MG63 (cell line): ENCODE measurements at regions not wholly inside any gene's neighbourhood (a gene's known extent, or its start where the extent isn't known, plus 50 kb on each side); places are given as distances from the start of the nearest gene placed in this dataset.

Source experiments
- DNase-seq: peaks from one replicate; pipeline ENCODE4 v3.0.0-alpha.2; 2020
- H3K27me3 ChIP-seq: fragments of 250-450 bp; sonication (Bioruptor Pico); 2 replicates; pipeline ENCODE4 v1.5.1; 2020; ENCODE audit warnings: mild to moderate bottlenecking, moderate library complexity
- H3K36me3 ChIP-seq: fragments of 250-450 bp; sonication (Bioruptor Pico); 2 replicates; pipeline ENCODE4 v1.5.1; 2020; ENCODE audit warnings: mild to moderate bottlenecking, moderate library complexity
- H3K4me3 ChIP-seq: fragments of 250-450 bp; sonication (Bioruptor Pico); 2 replicates; pipeline ENCODE4 v1.5.1; 2020; ENCODE audit warnings: mild to moderate bottlenecking, moderate library complexity
- H3K9me3 ChIP-seq: fragments of 250-450 bp; sonication (Bioruptor Pico); 2 replicates; pipeline ENCODE4 v1.5.1; 2020; ENCODE audit warnings: mild to moderate bottlenecking, moderate library complexity

DNA sequence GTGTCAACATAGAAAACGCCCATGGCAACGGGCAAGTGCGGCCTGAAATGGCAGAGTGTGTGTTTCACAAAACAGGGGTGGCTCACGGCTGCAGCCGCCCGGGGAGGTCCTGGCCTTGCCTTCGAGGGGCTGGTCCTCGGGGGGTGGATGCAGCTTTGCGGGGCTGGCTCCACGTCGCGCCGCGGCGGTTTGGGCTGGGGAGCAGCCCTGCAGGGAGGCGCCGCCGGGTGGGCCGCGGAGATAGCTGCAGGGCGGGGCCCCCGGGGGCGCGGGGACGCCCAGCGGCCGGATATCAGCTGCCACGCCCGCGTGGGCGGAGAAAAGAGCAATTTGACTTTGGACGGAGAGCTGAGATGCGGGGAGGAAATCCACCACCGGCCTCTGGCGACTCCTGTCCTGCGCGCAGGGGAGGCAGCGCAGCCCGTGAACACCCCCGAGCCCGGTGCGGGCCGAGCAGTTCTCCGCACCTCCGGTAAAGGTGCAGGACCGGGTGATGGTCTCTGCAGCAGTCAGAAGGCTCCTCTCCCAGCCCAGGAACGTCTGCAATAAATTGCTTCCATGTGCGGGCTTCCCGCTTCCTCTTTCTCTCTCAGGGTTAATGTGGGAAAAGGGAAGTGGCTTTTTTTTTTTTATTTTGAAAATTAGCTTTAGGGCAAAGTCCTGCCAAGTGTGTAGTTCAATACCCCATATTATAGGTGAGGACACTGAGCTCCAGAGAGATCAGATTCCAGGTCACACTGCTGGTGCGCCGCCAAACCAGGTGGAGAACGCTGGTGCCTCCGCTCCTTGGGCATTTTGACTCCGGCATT is 110.5 kb downstream of the ARF6 start:
- Histone ChIP-seq H3K27me3 (no peaks in the 10 kb centered on the region), H3K4me3 (peak overlapping the region; percentile 39), H3K36me3 (no peaks in the 10 kb centered on the region), H3K9me3 (no peaks in the 10 kb centered on the region)
- peak; percentile 78 for DNase-seq

DNA sequence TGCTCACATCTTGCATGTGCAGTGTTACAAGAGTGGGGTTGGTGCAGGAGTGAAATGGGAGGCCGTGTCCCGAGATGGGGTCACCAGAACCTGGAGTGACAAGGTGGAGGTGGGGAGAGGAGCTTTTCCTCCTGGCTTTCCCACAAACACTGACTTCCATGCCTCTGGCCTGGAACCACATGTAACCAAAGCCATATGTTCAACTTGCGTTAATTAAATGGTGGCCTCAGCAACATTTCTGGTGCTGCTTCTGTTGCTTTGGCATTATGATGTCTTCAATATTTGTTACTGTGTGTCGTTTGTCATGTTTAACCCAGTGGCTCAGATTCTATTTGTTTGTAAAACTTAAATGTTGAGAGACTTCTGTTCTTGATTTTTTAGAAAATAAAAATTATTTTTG is 110.2 kb downstream of the VCPKMT start:
- H3K36me3 ChIP-seq: no peaks in the 10 kb centered on the region
- DNase-seq: no peak
- H3K27me3 ChIP-seq: no peaks in the 10 kb centered on the region
- no peak overlapping the region for H3K4me3 ChIP-seq
- H3K9me3 ChIP-seq: no peaks in the 10 kb centered on the region

DNA sequence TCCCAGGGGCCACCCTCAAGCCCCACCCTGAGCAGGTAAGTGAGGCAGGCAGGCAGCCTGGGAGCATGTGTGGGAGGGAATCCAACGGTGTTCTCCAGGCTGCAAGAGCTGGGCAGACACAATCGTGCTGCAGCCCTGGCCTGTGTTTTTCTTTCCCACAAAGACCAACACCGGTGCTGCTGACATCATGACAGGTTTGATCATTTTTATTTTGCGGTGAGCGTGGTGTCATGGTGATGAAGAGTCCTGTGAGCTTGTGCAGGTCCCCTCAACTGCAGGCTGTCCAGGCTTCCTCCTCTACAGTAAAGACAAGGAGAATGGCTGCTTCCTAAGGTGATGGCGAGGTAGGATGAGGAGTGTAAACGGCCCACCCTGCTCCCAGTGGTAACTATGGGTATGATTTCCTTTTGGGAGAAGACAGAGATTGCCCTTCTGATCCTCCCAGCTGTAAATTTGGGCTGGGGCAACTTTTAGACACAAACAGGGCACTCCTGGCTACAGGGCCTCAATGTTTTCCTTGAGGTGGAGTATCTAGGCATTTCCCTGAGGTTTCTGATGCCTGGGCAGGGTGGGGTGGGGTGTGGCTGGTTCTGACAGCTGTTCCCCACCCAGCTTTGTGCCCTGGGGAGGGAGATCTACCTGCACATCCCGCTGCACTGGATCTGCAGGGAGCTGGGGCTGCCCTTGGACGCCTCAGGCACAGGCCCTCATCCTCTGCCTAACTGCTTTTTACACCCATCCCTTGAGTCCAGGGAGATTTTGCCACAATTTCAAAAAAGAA is 109.1 kb downstream of the VCPKMT start:
- Histone ChIP-seq H3K4me3 (no peak overlapping the region), H3K9me3 (no peaks in the 10 kb centered on the region), H3K36me3 (no peaks in the 10 kb centered on the region), H3K27me3 (no peaks in the 10 kb centered on the region)
- DNase-seq: no peak

DNA sequence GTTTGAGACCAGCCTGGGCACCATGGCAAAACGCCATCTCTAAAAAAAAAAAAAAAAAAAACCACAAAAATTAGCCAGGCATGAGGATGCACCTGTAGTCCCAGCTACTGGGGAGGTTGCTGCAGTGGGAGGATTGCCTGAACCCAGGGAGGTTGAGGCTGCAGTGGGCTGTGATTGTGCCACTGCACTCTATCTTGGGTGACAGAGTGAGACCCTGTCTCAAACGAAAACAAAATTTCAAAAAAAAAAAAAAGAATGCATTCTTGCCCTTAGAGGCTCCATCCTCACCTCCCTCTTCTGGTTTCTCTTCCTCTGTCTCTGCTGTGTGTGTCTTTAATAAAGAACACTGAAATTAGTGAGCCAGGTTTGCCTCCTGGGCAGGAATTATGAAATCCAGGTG is 107.8 kb downstream of the VCPKMT start:
- Histone ChIP-seq H3K9me3 (no peaks in the 10 kb centered on the region), H3K27me3 (no peaks in the 10 kb centered on the region), H3K4me3 (no peak overlapping the region), H3K36me3 (no peaks in the 10 kb centered on the region)
- DNase-seq: no peak

DNA sequence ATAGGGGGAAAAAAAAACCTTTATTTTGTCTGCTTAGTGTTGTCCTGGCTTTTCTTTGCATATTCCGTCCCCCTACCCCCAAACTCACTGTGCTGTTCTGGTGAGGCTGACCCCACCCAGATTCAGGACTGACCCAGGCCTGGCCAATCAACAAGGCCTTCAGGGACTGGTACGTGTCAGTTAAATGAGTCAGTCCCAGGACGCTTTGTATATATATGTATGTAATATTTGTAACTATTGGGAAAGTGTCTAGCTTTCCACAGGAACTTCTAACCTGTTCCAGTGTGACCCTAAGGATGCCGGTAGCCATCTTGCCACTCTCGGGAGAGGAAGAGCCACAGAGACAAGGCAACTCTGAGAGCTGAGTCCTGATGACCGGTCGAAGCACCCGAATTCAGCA is 107.4 kb downstream of the VCPKMT start:
- Histone ChIP-seq H3K9me3 (no peaks in the 10 kb centered on the region), H3K27me3 (no peaks in the 10 kb centered on the region), H3K4me3 (no peak overlapping the region), H3K36me3 (no peaks in the 10 kb centered on the region)
- DNase-seq: no peak

DNA sequence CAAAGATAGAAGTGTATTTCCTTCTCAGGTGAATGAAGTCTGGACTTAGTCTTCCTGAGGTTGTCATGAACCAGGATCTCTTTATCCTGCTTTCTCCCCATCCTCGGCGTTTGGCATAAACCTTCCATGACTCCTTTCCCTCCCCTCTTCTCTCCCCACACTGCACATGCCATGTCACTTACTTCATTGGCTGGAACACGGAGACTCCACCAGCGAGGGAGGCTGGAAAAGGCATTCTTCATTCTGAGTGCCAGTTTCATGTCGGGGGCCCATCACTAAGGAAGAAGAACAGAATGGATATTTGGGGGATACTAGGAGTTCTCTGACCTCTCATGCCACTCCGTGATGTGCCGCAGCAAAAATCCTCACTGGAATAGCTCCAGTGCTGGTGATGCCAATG is 105.6 kb downstream of the VCPKMT start:
- no peaks in the 10 kb centered on the region for H3K36me3 ChIP-seq
- H3K27me3 ChIP-seq: no peaks in the 10 kb centered on the region
- H3K9me3 ChIP-seq: no peaks in the 10 kb centered on the region
- H3K4me3 ChIP-seq: no peak overlapping the region
- DNase-seq: no peak

DNA sequence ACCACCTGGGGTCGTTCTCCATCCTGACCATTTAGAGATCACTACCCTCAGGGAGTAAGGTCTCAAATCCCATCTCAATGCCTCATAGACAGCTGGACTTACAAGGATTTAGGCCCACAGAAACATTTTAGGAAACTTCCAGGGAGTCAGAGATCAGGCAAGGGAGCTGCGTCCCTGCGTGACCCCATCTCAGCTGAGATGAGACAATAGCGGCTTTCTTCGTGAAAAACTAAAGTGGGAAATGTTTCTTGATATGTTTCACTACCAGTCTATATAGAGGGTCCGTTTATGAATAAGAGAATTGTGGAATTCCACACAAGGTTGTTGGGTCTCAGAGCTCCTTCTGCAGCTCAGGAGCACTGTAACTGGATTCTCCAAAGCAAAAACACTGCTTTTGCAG is 105.1 kb downstream of the VCPKMT start:
- H3K4me3 ChIP-seq: no peak overlapping the region
- no peaks in the 10 kb centered on the region for H3K27me3 ChIP-seq
- DNase-seq: no peak
- H3K36me3 ChIP-seq: no peaks in the 10 kb centered on the region
- no peaks in the 10 kb centered on the region for H3K9me3 ChIP-seq

DNA sequence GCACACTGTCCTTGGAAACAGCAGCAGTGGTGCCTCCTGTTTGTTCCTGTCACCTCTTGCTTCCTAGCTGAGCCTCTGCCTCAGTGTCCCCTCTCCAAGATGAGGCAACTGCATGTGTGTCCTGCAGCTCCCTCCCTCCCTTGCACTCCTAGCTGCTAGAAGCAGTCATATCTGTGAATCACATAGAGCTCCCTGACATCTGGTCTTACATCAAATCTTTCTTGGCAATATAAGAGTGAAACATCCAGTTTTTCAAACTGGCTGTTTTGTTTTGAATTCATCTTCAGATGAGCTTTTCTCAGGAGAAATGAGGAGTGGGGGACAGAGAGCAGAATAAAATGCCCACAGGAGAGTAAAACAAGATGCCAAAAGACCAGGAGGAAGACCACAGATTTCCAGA is 103.7 kb downstream of the VCPKMT start:
- H3K36me3 ChIP-seq: no peaks in the 10 kb centered on the region
- DNase-seq: no peak
- no peaks in the 10 kb centered on the region for H3K27me3 ChIP-seq
- H3K9me3 ChIP-seq: no peaks in the 10 kb centered on the region
- H3K4me3 ChIP-seq: no peak overlapping the region

DNA sequence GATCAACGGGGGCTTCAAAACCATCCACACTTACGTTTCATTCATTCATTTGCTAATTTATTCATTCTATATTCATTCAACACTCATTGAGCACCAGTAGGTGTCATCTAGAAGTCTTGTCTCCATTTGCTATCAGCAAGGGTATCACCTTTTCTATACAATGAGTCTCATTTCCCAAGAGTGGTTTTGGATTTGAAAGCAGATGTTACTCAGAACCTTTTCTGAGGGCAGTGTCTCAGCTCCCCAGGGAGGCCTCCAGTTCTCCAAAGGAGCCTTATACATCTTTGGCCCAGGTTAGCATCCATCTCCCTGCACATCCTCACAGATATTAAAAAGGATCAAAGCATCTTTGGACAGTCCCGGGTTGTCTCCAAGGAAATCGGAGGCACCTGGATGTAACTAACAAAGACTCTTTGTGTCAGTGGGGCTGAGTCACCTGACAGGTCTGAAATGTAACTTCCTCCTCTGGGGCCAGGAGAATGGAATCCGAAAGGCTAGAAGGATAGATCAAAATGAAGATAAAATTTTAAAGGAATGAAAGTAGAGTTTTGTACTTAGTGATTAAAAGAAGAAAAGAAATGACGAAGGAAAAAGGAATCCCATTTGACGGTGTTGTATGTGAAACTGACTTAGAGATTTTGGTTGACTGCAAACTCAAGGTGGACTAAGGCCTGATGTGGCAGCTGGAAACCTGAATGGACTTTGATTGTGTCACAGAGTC is 103.0 kb downstream of the VCPKMT start:
- DNase-seq: no peak
- H3K4me3 ChIP-seq: no peak overlapping the region
- no peaks in the 10 kb centered on the region for H3K36me3 ChIP-seq

DNA sequence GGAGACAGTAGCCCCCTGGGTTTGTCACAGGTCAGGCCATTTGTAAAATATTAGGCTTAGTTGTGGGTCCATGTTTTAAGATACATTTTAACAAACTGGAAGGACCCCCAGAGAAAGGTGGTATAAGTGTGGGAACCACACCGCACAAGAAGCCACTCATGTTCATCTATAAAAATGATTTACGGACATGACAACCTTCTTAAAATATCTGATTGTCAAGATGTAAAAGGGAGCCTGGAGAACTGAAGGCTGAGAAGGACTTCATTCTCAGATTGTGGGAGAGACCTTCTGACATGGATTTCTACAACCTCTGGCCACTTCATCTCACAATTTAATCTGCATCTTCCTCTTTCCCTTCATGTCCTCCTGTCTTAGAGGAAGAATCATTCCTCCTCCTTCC is 102.4 kb downstream of the VCPKMT start:
- no peak overlapping the region for H3K4me3 ChIP-seq
- H3K27me3 ChIP-seq: no peaks in the 10 kb centered on the region
- no peak for DNase-seq
- H3K36me3 ChIP-seq: no peaks in the 10 kb centered on the region
- H3K9me3 ChIP-seq: no peaks in the 10 kb centered on the region

More for the DNA sequence above, 103.0 kb downstream of the VCPKMT start:
- H3K27me3 ChIP-seq: no peaks in the 10 kb centered on the region
- H3K9me3 ChIP-seq: no peaks in the 10 kb centered on the region

DNA sequence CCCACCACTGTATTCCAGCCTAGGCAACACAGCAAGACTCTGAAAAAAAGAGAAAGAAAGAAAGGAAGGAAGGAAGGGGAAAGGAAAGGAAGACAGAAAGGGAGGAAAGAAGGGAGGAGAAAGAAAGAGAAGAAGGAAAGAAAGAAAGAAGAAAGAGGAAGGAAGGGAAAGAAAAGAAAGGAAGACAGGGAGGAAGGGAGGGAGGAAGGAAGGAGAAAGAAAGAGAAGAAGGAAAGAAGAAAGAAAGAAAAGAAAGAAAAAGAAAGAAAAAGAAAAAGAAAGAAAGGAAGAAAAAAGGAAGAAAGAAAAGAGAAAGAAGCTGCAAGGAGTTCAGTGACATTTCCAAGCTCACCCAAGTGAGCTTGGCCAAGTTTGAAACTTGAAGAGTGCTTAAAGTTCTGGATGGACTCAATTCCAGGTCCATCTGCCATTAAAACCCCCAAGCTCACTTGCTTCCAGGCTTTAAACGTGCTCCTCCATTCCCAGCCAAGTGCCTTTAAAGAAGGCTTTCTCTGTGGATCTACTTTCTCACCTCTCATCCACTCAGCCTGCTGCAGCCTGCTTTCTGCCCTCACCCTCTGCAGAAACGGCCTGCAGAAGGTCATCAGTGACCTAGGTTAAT is 101.5 kb downstream of the VCPKMT start:
- no peaks in the 10 kb centered on the region for H3K9me3 ChIP-seq
- no peaks in the 10 kb centered on the region for H3K36me3 ChIP-seq
- DNase-seq: no peak
- H3K4me3 ChIP-seq: no peak overlapping the region
- H3K27me3 ChIP-seq: no peaks in the 10 kb centered on the region

DNA sequence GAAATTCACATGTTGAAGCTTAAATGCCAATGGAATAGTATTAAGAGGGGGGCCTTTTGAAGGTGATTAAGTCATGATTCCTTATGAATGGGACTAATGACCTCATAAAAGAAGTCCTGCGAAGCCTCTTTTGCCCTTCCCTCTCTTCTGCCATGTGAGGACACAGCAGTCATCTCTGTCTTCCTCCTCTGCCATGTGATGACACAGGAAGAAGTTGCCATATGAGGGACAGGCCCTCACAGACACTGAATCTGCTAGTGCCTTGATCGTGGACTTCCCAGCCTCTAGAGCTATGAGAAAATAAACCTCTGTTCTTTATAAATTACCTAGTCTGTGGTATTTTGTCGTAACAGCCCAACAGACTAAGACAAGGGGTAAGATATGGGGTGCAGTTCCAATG is 100.7 kb downstream of the VCPKMT start:
- H3K27me3 ChIP-seq: no peaks in the 10 kb centered on the region
- DNase-seq: no peak
- H3K36me3 ChIP-seq: no peaks in the 10 kb centered on the region
- H3K9me3 ChIP-seq: no peaks in the 10 kb centered on the region
- no peak overlapping the region for H3K4me3 ChIP-seq

DNA sequence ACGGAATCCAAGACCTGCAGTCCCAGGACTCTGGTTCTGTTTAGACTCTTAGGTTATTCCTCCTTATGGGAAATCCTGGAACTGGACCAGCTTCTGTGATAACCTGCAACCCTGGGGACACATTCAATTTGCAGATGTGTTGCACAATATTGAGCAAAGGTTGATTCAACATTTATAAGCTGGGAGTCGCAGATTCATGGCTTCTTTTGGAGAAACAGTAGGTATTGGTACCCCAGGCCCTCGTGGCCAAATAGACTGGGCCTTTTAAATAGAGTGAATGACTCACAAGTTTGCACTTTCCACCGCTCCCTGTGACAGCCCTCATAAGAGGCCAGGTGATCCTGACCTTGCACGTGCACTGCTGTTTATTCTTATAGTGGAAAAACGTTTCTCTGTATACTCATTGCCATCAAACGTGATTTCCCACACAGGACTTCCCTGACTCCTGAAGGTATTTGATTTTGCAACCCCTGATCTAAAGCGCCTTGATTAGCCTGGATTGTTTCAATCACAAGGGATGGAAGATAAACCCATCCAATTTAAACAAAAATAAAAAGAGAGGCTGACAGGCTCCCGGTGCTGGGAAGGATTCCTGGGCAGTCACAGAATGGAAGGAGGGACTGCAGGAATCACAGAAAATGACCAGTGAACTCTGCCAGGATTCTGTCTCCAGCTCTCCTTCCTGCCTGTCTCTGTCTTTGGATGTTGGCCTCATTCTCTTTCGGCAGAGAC is 98.0 kb downstream of the VCPKMT start:
- H3K4me3 ChIP-seq: no peak overlapping the region
- DNase-seq: no peak
- H3K27me3 ChIP-seq: no peaks in the 10 kb centered on the region
- H3K9me3 ChIP-seq: 0 out of 2 replicates have a peak, but pooled peaks cover 4% of the 10 kb centered on the region
- no peaks in the 10 kb centered on the region for H3K36me3 ChIP-seq

DNA sequence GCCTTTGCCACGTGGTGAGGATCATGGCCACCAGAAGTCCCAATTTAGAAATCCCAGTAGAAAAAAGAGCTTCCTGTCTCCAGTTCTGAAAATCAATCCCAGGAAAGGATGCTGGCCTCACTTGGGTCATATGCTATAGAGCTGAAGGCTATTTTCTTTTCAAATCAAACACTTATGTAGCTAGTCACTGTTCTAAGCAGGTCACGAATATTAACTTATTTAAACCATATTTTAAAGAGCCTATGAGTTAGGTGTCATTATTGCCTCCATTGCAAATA is 97.5 kb downstream of the VCPKMT start:
- no peak for DNase-seq
- 0 out of 2 replicates have a peak, but pooled peaks cover 4% of the 10 kb centered on the region for H3K9me3 ChIP-seq
- H3K27me3 ChIP-seq: no peaks in the 10 kb centered on the region
- no peak overlapping the region for H3K4me3 ChIP-seq
- H3K36me3 ChIP-seq: no peaks in the 10 kb centered on the region

DNA sequence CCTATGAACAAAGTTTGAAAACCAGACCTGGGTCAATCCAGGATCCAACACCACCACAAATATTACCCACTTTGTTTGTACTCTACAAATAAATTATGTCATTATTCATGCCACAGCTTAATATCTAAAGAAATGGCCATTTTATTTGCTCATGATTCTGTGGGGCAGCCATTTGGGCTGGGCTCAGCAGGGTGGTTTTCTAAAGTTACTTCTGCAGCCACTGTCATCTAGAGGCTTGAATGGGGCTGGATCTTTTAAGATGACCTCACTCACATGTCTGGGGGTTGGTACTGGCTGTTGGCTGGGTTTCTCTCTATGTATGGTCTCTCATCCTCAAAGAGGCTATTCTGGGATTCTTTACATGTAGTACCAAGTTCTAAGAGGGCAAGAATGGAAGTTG is 96.2 kb downstream of the VCPKMT start:
- Histone ChIP-seq H3K36me3 (no peaks in the 10 kb centered on the region), H3K27me3 (no peaks in the 10 kb centered on the region)

DNA sequence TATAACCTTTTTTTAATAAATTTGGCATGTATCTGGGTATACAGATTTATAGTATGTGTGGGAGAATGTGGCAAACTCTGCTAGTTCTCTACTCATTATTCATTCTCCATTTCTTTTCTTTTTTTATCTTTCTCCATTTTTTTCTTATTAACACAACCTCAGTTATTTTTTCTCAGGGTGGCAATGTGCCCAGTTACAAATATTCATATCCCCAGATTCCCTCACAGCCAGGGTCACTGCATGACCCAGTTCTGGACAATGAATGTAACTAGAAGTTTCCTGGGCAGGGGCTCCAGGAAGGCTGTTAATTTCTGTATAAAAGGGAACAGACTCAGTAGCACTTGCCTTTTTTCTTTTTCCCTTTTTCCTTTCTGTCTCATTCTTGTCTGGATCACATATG is 95.6 kb downstream of the VCPKMT start:
- H3K27me3 ChIP-seq: no peaks in the 10 kb centered on the region
- H3K4me3 ChIP-seq: no peak overlapping the region
- H3K9me3 ChIP-seq: peaks cover 9% of the 10 kb centered on the region
- no peak for DNase-seq
- no peaks in the 10 kb centered on the region for H3K36me3 ChIP-seq

More for the DNA sequence above, 96.2 kb downstream of the VCPKMT start:
- H3K4me3 ChIP-seq: no peak overlapping the region
- no peak for DNase-seq
- 0 out of 2 replicates have a peak, but pooled peaks cover 4% of the 10 kb centered on the region for H3K9me3 ChIP-seq
